GM21381 (cell line): ENCODE measurements at regions not wholly inside any gene's neighbourhood (a gene's known extent, or its start where the extent isn't known, plus 50 kb on each side); places are given as distances from the start of the nearest gene placed in this dataset.
"Not testable (repeated sequence)": the region's sequence is repeated elsewhere in the genome, so short reads cannot be mapped to it uniquely, and the experiment has no call there.

Experiments
- ATAC-seq: cut with Tn5 transposase; IDR thresholded peaks from one replicate; pipeline ENCODE4 v1.9.1; 2021; ENCODE audit warnings: mild to moderate bottlenecking, moderate library complexity; ENCODE audit not compliant: unreplicated experiment

- ATAC-seq, result peak; percentile 99
Observed at GRCh38 chr6:114989279-114989964, 646.6 kb upstream of the HS3ST5 start.

- ATAC-seq, result no peak
Observed at GRCh38 chr6:114987281-114987680, 644.5 kb upstream of the HS3ST5 start.

GRCh38 chr6:114955363-114955762, 612.5 kb upstream of the HS3ST5 start:
- no peak for ATAC-seq

GRCh38 chr6:114952229-114952628, 609.4 kb upstream of the HS3ST5 start:
- no peak for ATAC-seq

GRCh38 chr6:114945392-114945791, 602.6 kb upstream of the HS3ST5 start:
- ATAC-seq, result no peak

- no peak for ATAC-seq
Observed at GRCh38 chr6:114941078-114941477, 598.3 kb upstream of the HS3ST5 start.

- ATAC-seq, result no peak
Observed at GRCh38 chr6:114940181-114940580, 597.4 kb upstream of the HS3ST5 start.

GRCh38 chr6:114939630-114940029, 596.8 kb upstream of the HS3ST5 start:
- ATAC-seq, result no peak

GRCh38 chr6:114936080-114936479, 593.3 kb upstream of the HS3ST5 start:
- no peak for ATAC-seq

- no peak for ATAC-seq
Observed at GRCh38 chr6:114934079-114934478, 591.3 kb upstream of the HS3ST5 start.

- ATAC-seq, result not testable (repeated sequence)
Observed at GRCh38 chr6:114928731-114929130, 585.9 kb upstream of the HS3ST5 start.

- ATAC-seq, result no peak
Observed at GRCh38 chr6:114906096-114906495, 563.3 kb upstream of the HS3ST5 start.

GRCh38 chr6:114897536-114897935, 554.7 kb upstream of the HS3ST5 start:
- no peak for ATAC-seq

- no peak for ATAC-seq
Observed at GRCh38 chr6:114892211-114892610, 549.4 kb upstream of the HS3ST5 start.

- ATAC-seq, result no peak
Observed at GRCh38 chr6:114888241-114888640, 545.4 kb upstream of the HS3ST5 start.

GRCh38 chr6:114886670-114887436, 544.0 kb upstream of the HS3ST5 start:
- no peak for ATAC-seq

GRCh38 chr6:114879693-114880092, 536.9 kb upstream of the HS3ST5 start:
- no peak for ATAC-seq

GRCh38 chr6:114878091-114878490, 535.3 kb upstream of the HS3ST5 start:
- ATAC-seq, result no peak

GRCh38 chr6:114874410-114874809, 531.6 kb upstream of the HS3ST5 start:
- no peak for ATAC-seq

- not testable (repeated sequence) for ATAC-seq
Observed at GRCh38 chr6:114865506-114865905, 522.7 kb upstream of the HS3ST5 start.

GRCh38 chr6:114863610-114864009, 520.8 kb upstream of the HS3ST5 start:
- no peak for ATAC-seq

- no peak for ATAC-seq
Observed at GRCh38 chr6:114862819-114863218, 520.0 kb upstream of the HS3ST5 start.
